Fibroblast of lung (primary cell): ENCODE measurements at regions not wholly inside any gene's neighbourhood (a gene's known extent, or its start where the extent isn't known, plus 50 kb on each side); places are given as distances from the start of the nearest gene placed in this dataset.

ENCODE experiments used
- CTCF ChIP-seq, 2 donors: IDR thresholded peaks in 1 of 2; conservative IDR thresholded peaks in 1 of 2; 1 replicate in 1 of 2; 2 replicates in 1 of 2; pipeline ENCODE4 v1.5.1; 2011 to 2012; ENCODE audit warnings: low read length in 2 of 2, control low read depth in 1 of 2, inconsistent platforms in 1 of 2, low read depth in 1 of 2, mild to moderate bottlenecking in 1 of 2
- EZH2 ChIP-seq: IDR thresholded peaks from 2 replicates; pipeline ENCODE4 v1.5.1; 2012; ENCODE audit warnings: low read length, control low read depth, mild to moderate bottlenecking; ENCODE audit errors: missing control alignments

GRCh38 chrX:39795605-39796004 lies 302.2 kb downstream of the BCOR start:
- no peak for TF ChIP-seq CTCF (conservative IDR thresholded peaks at IDR 0.05 in 1 of 2, IDR thresholded peaks at IDR 0.05 in 1 of 2; ENCODE audit: low read depth in 1 of 2, low read length in 2 of 2)
- TF ChIP-seq EZH2, result no peak
